DND-41 (cell line): ENCODE measurements at regions not wholly inside any gene's neighbourhood (a gene's known extent, or its start where the extent isn't known, plus 50 kb on each side); places are given as distances from the start of the nearest gene placed in this dataset.

Source experiments
- ATAC-seq: fragments of 200-7000 bp; cut with Tn5 transposase; 3 replicates; pipeline ENCODE4 v1.9.1; 2021; ENCODE audit warnings: low read depth; ENCODE audit not compliant: insufficient read depth
- DNase-seq: peaks from one replicate; pipeline ENCODE4 v3.0.0-alpha.2; 2020
- H2AFZ ChIP-seq: 2 replicates; pipeline ENCODE4 v1.6.0; 2012; ENCODE audit warnings: low read depth, low read length
- H3K27ac ChIP-seq: 2 replicates; pipeline ENCODE4 v1.5.1; 2012; ENCODE audit warnings: low read length, inconsistent platforms
- H3K27me3 ChIP-seq: fragments of 200-600 bp; sonication (generic); 2 replicates; pipeline ENCODE4 v1.6.0; 2012; ENCODE audit warnings: low read length, mild to moderate bottlenecking, inconsistent platforms; ENCODE audit not compliant: insufficient read depth, poor library complexity
- H3K36me3 ChIP-seq: 2 replicates; pipeline ENCODE4 v1.5.1; 2012; ENCODE audit warnings: low read length, inconsistent platforms; ENCODE audit not compliant: insufficient read depth
- H3K4me1 ChIP-seq: 2 replicates; pipeline ENCODE4 v1.5.1; 2012; ENCODE audit warnings: mild to moderate bottlenecking, low read length; ENCODE audit not compliant: insufficient read depth
- H3K4me2 ChIP-seq: 2 replicates; pipeline ENCODE4 v1.6.0; 2012; ENCODE audit warnings: mild to moderate bottlenecking, moderate library complexity, low read length, inconsistent platforms; ENCODE audit not compliant: insufficient read depth
- H3K4me3 ChIP-seq, 2 experiments: fragments of 200-600 bp in 1 of 2; shearing (Covaris generic) in 1 of 2; 2 replicates each; pipeline ENCODE4 v1.5.1; 2012 to 2016; ENCODE audit warnings: inconsistent platforms in 2 of 2, low read length in 2 of 2, mild to moderate bottlenecking in 2 of 2, low read depth in 1 of 2, moderate library complexity in 1 of 2
- H3K79me2 ChIP-seq: 2 replicates; pipeline ENCODE4 v1.6.0; 2012; ENCODE audit warnings: low read length, inconsistent platforms; ENCODE audit not compliant: insufficient read depth
- H3K9ac ChIP-seq: 2 replicates; pipeline ENCODE4 v1.6.0; 2012; ENCODE audit warnings: low read depth, mild to moderate bottlenecking, inconsistent platforms, low read length, moderate library complexity
- H3K9me3 ChIP-seq: 2 replicates; pipeline ENCODE4 v1.5.1; 2012; ENCODE audit warnings: low read length, moderate library complexity, mild to moderate bottlenecking, inconsistent platforms; ENCODE audit not compliant: insufficient read depth, severe bottlenecking
- H4K20me1 ChIP-seq: 2 replicates; pipeline ENCODE4 v1.6.0; 2012; ENCODE audit warnings: low read length; ENCODE audit not compliant: insufficient read depth
- CTCF ChIP-seq: IDR thresholded peaks from 2 replicates; pipeline ENCODE4 v1.5.1; 2012; ENCODE audit warnings: borderline replicate concordance, low read length, moderate library complexity, mild to moderate bottlenecking; ENCODE audit not compliant: poor library complexity, severe bottlenecking; ENCODE audit errors: extremely low read depth
- EZH2 ChIP-seq: IDR thresholded peaks from 3 replicates; pipeline ENCODE4 v1.6.1; 2012; ENCODE audit warnings: borderline replicate concordance, low read depth, mild to moderate bottlenecking, moderate library complexity, low read length, inconsistent platforms; ENCODE audit not compliant: severe bottlenecking

- no peaks in the 10 kb centered on the region for H3K9me3 ChIP-seq
- DNase-seq: no peak
- no peak overlapping the region for H3K9ac ChIP-seq
- H2AFZ ChIP-seq: no peak overlapping the region
- no peak for ATAC-seq
- H3K4me3 ChIP-seq: no peak overlapping the region
- no peak overlapping the region for H3K4me2 ChIP-seq
- H3K4me1 ChIP-seq: no peaks in the 10 kb centered on the region
- TF ChIP-seq CTCF (no peak), EZH2 (no peak)
- H3K36me3 ChIP-seq: no peaks in the 10 kb centered on the region
- no peaks in the 10 kb centered on the region for H3K79me2 ChIP-seq
- H4K20me1 ChIP-seq: no peaks in the 10 kb centered on the region
- no peak overlapping the region for H3K27ac ChIP-seq
- H3K27me3 ChIP-seq: no peaks in the 10 kb centered on the region
These were observed 1167.8 kb upstream of the PRKX start for GRCh38 chrX:4881277-4881676.

- Histone ChIP-seq H3K27me3 (no peaks in the 10 kb centered on the region), H3K4me1 (no peaks in the 10 kb centered on the region), H2AFZ (no peak overlapping the region), H3K4me2 (no peak overlapping the region), H3K4me3 (no peak overlapping the region), H4K20me1 (no peaks in the 10 kb centered on the region), H3K79me2 (no peaks in the 10 kb centered on the region), H3K9ac (no peak overlapping the region), H3K27ac (no peak overlapping the region), H3K36me3 (no peaks in the 10 kb centered on the region), H3K9me3 (no peaks in the 10 kb centered on the region)
- DNase-seq (no peak), ATAC-seq (no peak)
- TF ChIP-seq CTCF (no peak), EZH2 (no peak)
These were observed 1165.2 kb upstream of the PRKX start for GRCh38 chrX:4878640-4879039.

GRCh38 chrX:4876268-4876667 lies 1162.8 kb upstream of the PRKX start:
- no peak overlapping the region for H2AFZ ChIP-seq
- H3K9ac ChIP-seq: no peak overlapping the region
- H3K4me3 ChIP-seq: no peak overlapping the region

More at GRCh38 chrX:4876268-4876667, 1162.8 kb upstream of the PRKX start:
- no peak for DNase-seq
- Histone ChIP-seq H3K27ac (no peak overlapping the region), H3K27me3 (no peaks in the 10 kb centered on the region), H3K36me3 (no peaks in the 10 kb centered on the region), H3K79me2 (no peaks in the 10 kb centered on the region), H4K20me1 (no peaks in the 10 kb centered on the region), H3K4me1 (no peaks in the 10 kb centered on the region), H3K9me3 (no peaks in the 10 kb centered on the region), H3K4me2 (no peak overlapping the region)
- no peak for ATAC-seq
- no peak for TF ChIP-seq CTCF
- TF ChIP-seq EZH2: no peak
